ENCODE measurements at regions not wholly inside any gene's neighbourhood (a gene's known extent, or its start where the extent isn't known, plus 50 kb on each side); places are given as distances from the start of the nearest gene placed in this dataset.
"Not testable (repeated sequence)": the region's sequence is repeated elsewhere in the genome, so short reads cannot be mapped to it uniquely, and the experiment has no call there.

- no peak for DNase-seq (ENCODE audit: low spot score)
These were observed 154.6 kb upstream of the ZNF608 start for GRCh38 chr5:124901081-124901480.

- no peak for DNase-seq (ENCODE audit: low spot score)
These were observed 155.8 kb upstream of the ZNF608 start for GRCh38 chr5:124902097-124902821.

GRCh38 chr5:124905256-124906130 is 159.1 kb upstream of the ZNF608 start:
- DNase-seq (ENCODE audit: low spot score) = no peak

- no peak for DNase-seq (ENCODE audit: low spot score)
These were observed 160.1 kb upstream of the ZNF608 start for GRCh38 chr5:124906339-124907097.

GRCh38 chr5:124907098-124907644 is 160.7 kb upstream of the ZNF608 start:
- no peak for DNase-seq (ENCODE audit: low spot score)

GRCh38 chr5:124908581-124909451 is 162.4 kb upstream of the ZNF608 start:
- no peak for DNase-seq (ENCODE audit: low spot score)

- DNase-seq (ENCODE audit: low spot score) = no peak
These were observed 163.3 kb upstream of the ZNF608 start for GRCh38 chr5:124909734-124910133.

- DNase-seq (ENCODE audit: low spot score) = no peak
These were observed 164.0 kb upstream of the ZNF608 start for GRCh38 chr5:124910354-124911016.

GRCh38 chr5:124912638-124913328 is 166.3 kb upstream of the ZNF608 start:
- DNase-seq (ENCODE audit: low spot score) = no peak

GRCh38 chr5:124913329-124913653 is 166.9 kb upstream of the ZNF608 start:
- DNase-seq (ENCODE audit: low spot score) = no peak

GRCh38 chr5:124916313-124916712 is 169.9 kb upstream of the ZNF608 start:
- DNase-seq (ENCODE audit: low spot score) = not testable (repeated sequence)

- DNase-seq (ENCODE audit: low spot score) = no peak
These were observed 172.2 kb upstream of the ZNF608 start for GRCh38 chr5:124918618-124919017.

GRCh38 chr5:124919076-124919475 is 172.6 kb upstream of the ZNF608 start:
- DNase-seq (ENCODE audit: low spot score) = no peak

GRCh38 chr5:124919747-124920525 is 173.5 kb upstream of the ZNF608 start:
- no peak for DNase-seq (ENCODE audit: low spot score)

- DNase-seq (ENCODE audit: low spot score) = no peak
These were observed 174.6 kb upstream of the ZNF608 start for GRCh38 chr5:124920909-124921666.

GRCh38 chr5:124921694-124922093 is 175.3 kb upstream of the ZNF608 start:
- no peak for DNase-seq (ENCODE audit: low spot score)

GRCh38 chr5:124922255-124922975 is 176.0 kb upstream of the ZNF608 start:
- DNase-seq (ENCODE audit: low spot score) = peak; percentile 44

GRCh38 chr5:124923131-124923530 is 176.7 kb upstream of the ZNF608 start:
- DNase-seq (ENCODE audit: low spot score) = no peak

Measured in D341Med (cell line).